PC-9 (cell line): ENCODE measurements at regions not wholly inside any gene's neighbourhood (a gene's known extent, or its start where the extent isn't known, plus 50 kb on each side); places are given as distances from the start of the nearest gene placed in this dataset.

ENCODE experiments used
- BruUV-seq: library from RNA; stranded (reverse); fragments of 400-500 nt; replicated peaks from 2 replicates; lab custom pipeline; 2021; lab: Mats Ljungman, UMichigan
- CTCF ChIA-PET: fragments of 300-600 bp; sonication (Branson Sonifier 250); formaldehyde crosslinking; loops from one replicate; lab custom pipeline; 2022; ENCODE audit warnings: antibody characterized with exemption; lab: Charles Lee
- POLR2A ChIA-PET: fragments of 300-600 bp; sonication (Branson Sonifier 250); formaldehyde crosslinking; loops from one replicate; lab custom pipeline; 2022; ENCODE audit warnings: antibody characterized with exemption; ENCODE audit not compliant: unreplicated experiment; lab: Charles Lee
- DNase-seq, 2 experiments: peaks; one replicate each; pipeline versions ENCODE4 v3.0.0 to v3.0.0-alpha.2; 2015 to 2022; ENCODE audit warnings: mixed read lengths in 1 of 2
- H2AFZ ChIP-seq: fragments of 200-600 bp; sonication (generic); 2 replicates; pipeline ENCODE4 v1.8.1; 2017; ENCODE audit warnings: antibody characterized with exemption
- H3F3A ChIP-seq: fragments of 200-600 bp; sonication (generic); 2 replicates; pipeline ENCODE4 v1.8.1; 2017; ENCODE audit warnings: antibody characterized with exemption, mild to moderate bottlenecking, low read depth; ENCODE audit not compliant: insufficient read depth
- H3K27ac ChIP-seq: fragments of 200-600 bp; sonication (generic); 2 replicates; pipeline ENCODE4 v1.6.1; 2016; ENCODE audit warnings: mixed run types
- H3K27me3 ChIP-seq: fragments of 200-600 bp; sonication (generic); 2 replicates; pipeline ENCODE4 v1.6.1; 2016; ENCODE audit warnings: low read depth, mixed run types; ENCODE audit not compliant: insufficient read depth
- H3K36me3 ChIP-seq: fragments of 200-600 bp; sonication (generic); 2 replicates; pipeline ENCODE4 v1.6.1; 2016; ENCODE audit warnings: low read depth, mixed run types
- H3K4me1 ChIP-seq: fragments of 200-600 bp; sonication (generic); replicated peaks from 2 replicates; pipeline ENCODE4 v1.6.1; 2016; ENCODE audit warnings: mixed run types; ENCODE audit not compliant: insufficient read depth
- H3K4me2 ChIP-seq: fragments of 200-600 bp; sonication (generic); 2 replicates; pipeline ENCODE4 v1.6.1; 2017; ENCODE audit warnings: mixed run types
- H3K4me3 ChIP-seq: fragments of 200-600 bp; sonication (generic); 2 replicates; pipeline ENCODE4 v1.6.1; 2016; ENCODE audit warnings: mixed run types
- H3K79me2 ChIP-seq: fragments of 200-600 bp; sonication (generic); 2 replicates; pipeline ENCODE4 v1.6.1; 2017; ENCODE audit warnings: low read depth, mixed run types
- H3K9me2 ChIP-seq: fragments of 200-600 bp; sonication (generic); 2 replicates; pipeline ENCODE4 v1.8.1; 2017; ENCODE audit warnings: mild to moderate bottlenecking; ENCODE audit not compliant: insufficient read depth
- H3K9me3 ChIP-seq: fragments of 200-600 bp; sonication (generic); 2 replicates; pipeline ENCODE4 v1.8.1; 2016; ENCODE audit warnings: low read depth; ENCODE audit not compliant: insufficient read depth
- H4K20me1 ChIP-seq: fragments of 200-600 bp; sonication (generic); 2 replicates; pipeline ENCODE4 v1.8.1; 2017; ENCODE audit not compliant: insufficient read depth
- EZH2 ChIP-seq: fragments of 200-600 bp; sonication (generic); IDR thresholded peaks from 2 replicates; pipeline ENCODE4 v1.8.0; 2017; ENCODE audit warnings: antibody characterized with exemption, low read depth
- intact Hi-C: fragments of 100-400 bp; cut with micrococcal nuclease; formaldehyde crosslinking; loops from one replicate; pipeline ENCODE4 v1.10.0; 2022; ENCODE audit not compliant: unreplicated experiment
- TF ChIP-seq, protein P1 (sequence below): fragments of 200-600 bp; sonication (generic); conservative IDR thresholded peaks from 2 replicates; pipeline ENCODE4 v1.6.1; 2017; ENCODE audit warnings: mixed run types, antibody characterized with exemption, mild to moderate bottlenecking, moderate library complexity

DNA sequence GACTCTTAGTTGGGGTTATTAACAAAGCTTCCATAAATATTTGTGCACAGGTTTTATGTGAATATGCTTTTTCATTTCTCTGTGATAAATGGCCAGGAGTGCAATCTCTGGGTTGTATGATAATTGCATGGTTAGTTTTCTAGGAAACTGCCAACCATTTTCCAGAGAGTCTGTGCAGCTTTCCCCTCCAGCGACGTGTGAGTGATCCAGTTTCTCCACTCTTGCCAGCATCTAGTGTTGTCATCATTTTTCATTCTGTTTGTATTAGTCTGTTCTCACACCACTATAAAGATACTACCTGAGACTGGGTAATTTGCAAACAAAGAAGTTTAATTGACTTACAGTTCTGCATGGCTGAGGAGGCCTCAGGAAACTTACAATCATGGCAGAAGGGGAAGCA is 319.6 kb upstream of the SHH start:
- TF ChIP-seq, protein P1, sequence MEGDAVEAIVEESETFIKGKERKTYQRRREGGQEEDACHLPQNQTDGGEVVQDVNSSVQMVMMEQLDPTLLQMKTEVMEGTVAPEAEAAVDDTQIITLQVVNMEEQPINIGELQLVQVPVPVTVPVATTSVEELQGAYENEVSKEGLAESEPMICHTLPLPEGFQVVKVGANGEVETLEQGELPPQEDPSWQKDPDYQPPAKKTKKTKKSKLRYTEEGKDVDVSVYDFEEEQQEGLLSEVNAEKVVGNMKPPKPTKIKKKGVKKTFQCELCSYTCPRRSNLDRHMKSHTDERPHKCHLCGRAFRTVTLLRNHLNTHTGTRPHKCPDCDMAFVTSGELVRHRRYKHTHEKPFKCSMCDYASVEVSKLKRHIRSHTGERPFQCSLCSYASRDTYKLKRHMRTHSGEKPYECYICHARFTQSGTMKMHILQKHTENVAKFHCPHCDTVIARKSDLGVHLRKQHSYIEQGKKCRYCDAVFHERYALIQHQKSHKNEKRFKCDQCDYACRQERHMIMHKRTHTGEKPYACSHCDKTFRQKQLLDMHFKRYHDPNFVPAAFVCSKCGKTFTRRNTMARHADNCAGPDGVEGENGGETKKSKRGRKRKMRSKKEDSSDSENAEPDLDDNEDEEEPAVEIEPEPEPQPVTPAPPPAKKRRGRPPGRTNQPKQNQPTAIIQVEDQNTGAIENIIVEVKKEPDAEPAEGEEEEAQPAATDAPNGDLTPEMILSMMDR = no peak
- TF ChIP-seq EZH2 = no peak

DNA sequence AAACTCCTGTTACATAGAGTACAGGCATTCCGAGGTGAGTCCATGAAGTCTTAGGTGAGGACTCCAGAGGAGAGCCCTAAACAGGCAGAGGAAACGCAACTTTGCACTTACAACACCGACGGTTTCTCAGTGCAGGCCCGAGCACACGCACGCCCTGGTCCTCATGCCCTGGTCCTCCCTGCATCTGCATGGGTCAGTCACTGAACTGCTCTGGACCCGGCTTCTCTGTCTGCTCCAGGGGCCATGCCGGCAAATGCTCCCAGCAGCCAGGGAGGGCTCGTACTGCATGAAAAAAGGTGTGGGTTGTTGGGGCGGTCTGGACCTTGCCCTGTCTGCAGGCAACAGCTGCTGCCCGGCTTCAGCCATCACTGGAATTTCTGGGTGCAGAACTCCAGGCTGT is 317.3 kb upstream of the SHH start:
- Histone ChIP-seq H2AFZ (no peak overlapping the region), H3K4me1 (peaks cover 14% of the 10 kb centered on the region), H3K79me2 (no peaks in the 10 kb centered on the region), H3K9me3 (no peaks in the 10 kb centered on the region), H3F3A (no peaks in the 10 kb centered on the region), H4K20me1 (no peaks in the 10 kb centered on the region), H3K4me2 (no peak overlapping the region), H3K36me3 (no peaks in the 10 kb centered on the region), H3K9me2 (no peaks in the 10 kb centered on the region), H3K4me3 (no peak overlapping the region), H3K27ac (no peak overlapping the region), H3K27me3 (peaks cover 38% of the 10 kb centered on the region; the same call in 1 of the 2 replicates)
- TF ChIP-seq, protein P1 = no peak
- no peak for TF ChIP-seq EZH2
- POLR2A ChIA-PET = no interaction called here
- intact Hi-C loops = no loop called here
- no peak for DNase-seq
- BruUV-seq = no TSS peak
- CTCF ChIA-PET = no interaction called here

More for the DNA sequence above, 319.6 kb upstream of the SHH start:
- Histone ChIP-seq H3K9me2 (no peaks in the 10 kb centered on the region), H3K36me3 (no peaks in the 10 kb centered on the region), H3K27me3 (peaks cover 20% of the 10 kb centered on the region; the same call in 1 of the 2 replicates), H3K4me1 (peaks cover 14% of the 10 kb centered on the region), H2AFZ (no peak overlapping the region), H4K20me1 (no peaks in the 10 kb centered on the region), H3K9me3 (no peaks in the 10 kb centered on the region), H3F3A (no peaks in the 10 kb centered on the region), H3K79me2 (no peaks in the 10 kb centered on the region), H3K27ac (no peak overlapping the region), H3K4me3 (no peak overlapping the region), H3K4me2 (no peak overlapping the region)
- BruUV-seq = no TSS peak
- CTCF ChIA-PET = no interaction called here
- intact Hi-C loops = no loop called here
- POLR2A ChIA-PET = no interaction called here
- DNase-seq = no peak

DNA sequence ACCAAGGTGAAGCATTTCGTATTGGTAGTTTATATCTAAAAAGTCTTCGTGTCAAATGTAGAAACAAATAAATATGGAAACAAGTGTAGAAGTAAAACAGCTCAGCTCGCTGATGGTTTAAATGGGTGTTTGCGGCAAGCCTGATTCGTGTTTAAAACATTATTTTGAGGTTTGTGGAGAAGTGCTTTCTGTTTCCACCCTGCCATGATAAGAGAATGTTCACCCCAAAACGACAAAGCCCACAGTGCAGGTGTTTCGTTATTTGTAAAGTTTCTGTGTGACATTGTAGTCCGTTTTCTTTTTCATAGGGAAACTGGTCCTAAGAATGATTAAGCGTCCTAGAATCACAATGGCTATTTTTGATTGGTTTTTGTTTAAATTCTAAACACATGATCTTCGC is 316.2 kb upstream of the SHH start:
- Histone ChIP-seq H3F3A (no peaks in the 10 kb centered on the region), H3K36me3 (no peaks in the 10 kb centered on the region), H3K4me3 (no peak overlapping the region), H3K79me2 (no peaks in the 10 kb centered on the region), H3K27me3 (peaks cover 48% of the 10 kb centered on the region; the same call in 1 of the 2 replicates), H3K4me1 (peaks cover 14% of the 10 kb centered on the region), H3K4me2 (no peak overlapping the region), H3K9me3 (no peaks in the 10 kb centered on the region), H4K20me1 (no peaks in the 10 kb centered on the region), H2AFZ (no peak overlapping the region), H3K27ac (no peak overlapping the region), H3K9me2 (no peaks in the 10 kb centered on the region)
- intact Hi-C loops = no loop called here
- ChIA-PET POLR2A (no interaction called here), CTCF (no interaction called here)
- TF ChIP-seq EZH2 = no peak
- TF ChIP-seq, protein P1 = no peak
- DNase-seq = no peak
- no TSS peak for BruUV-seq
